NCI-H1048 (cell line): ENCODE measurements at regions not wholly inside any gene's neighbourhood (a gene's known extent, or its start where the extent isn't known, plus 50 kb on each side); places are given as distances from the start of the nearest gene placed in this dataset.

ENCODE experiments used
- DNase-seq: peaks from one replicate; lab custom pipeline; 2025; lab: John Stamatoyannopoulos, UW

DNA sequence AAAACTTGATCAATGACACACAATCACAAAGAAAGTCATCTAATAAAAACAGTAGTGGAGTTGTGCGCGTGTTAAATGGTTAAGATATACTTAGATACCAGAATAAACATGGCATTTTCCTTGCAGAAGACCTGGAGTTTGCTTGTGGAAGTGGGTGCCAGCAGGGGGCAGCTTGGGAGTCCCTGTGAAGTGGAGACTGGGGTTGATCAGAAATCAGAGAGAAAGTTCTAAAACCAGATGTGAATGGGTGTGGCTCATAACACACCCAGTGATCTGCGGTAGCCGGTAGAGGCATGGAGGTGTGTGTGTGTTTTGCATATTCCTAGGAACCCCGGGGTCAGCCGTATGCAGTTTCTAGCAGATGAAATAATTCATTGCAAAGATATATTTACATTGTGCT is 300.1 kb upstream of the TRIB2 start:
- DNase-seq, result no peak

DNA sequence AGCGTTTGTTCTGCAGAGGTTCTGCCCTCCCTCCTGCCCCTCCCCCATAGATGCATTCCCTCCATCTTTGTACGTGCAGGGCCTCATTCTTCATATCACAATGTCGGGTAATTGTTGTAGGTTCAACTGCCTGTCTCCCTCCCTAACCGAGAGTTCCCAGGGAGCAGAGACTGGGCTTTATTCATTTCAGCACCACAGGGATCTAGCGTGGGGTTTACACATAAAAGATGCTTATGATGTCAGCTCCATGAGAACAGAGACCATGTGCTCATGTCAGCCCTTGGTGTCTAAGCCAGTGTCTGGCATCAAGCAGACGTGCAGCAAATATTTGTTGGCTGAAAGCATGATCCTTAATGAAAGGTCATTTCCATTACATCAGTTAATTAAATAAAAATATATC is 298.9 kb upstream of the TRIB2 start:
- DNase-seq, result no peak

DNA sequence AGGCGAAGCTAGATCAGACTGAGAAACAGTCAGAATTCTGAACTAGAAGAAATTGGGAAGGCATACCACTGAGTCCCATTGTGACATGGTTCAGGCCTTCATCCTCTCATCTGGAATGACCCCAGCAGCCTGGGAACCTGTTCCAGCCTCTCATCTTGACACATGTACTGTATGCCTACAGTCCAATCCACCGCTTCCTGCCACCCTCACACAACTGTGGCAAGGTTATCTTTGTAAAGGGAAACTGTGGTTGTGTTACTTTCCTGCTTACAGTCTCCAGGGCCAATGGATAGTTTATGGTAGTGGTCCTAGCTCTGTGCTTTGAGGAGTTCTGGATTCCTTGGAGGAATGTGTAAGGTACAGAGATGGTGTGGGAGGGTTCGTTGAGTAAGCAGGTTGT is 296.9 kb upstream of the TRIB2 start:
- no peak for DNase-seq

DNA sequence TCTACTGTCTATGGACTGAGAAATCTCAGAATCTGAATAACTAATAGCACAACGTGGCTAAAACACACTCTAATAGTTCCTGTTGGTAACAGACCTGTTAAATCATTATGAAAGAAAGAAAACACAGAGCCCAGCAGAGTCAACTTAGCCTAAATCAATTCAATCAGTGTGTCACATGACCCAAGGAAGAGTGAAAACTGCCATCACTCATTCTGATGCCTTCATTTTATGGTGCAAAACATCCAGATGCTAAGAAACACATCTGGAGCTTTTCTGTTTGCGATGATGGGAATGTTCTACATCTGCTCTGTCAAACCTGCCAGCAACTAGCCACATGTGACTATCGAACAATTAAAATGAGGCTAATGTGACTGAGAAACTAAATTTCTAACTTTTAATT is 295.7 kb upstream of the TRIB2 start:
- DNase-seq, result no peak

DNA sequence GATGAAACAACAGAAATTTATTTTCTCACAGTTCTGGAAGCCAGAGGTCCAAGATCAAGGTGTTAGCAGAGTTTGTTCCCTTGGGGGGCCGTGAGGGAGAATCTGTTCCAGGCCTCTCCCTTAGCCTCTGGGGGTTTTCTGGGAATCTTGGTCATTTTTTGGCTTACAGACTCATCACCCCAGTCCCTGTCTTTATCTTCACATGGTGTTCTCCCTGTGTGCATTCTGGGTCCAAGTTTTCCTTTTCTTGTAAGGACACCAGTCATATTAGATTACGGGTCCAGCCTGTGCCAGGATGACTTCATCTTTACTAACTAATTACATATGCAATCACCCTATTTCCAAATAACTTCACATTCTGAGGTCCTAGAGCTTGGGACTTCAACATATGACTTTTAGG is 292.5 kb upstream of the TRIB2 start:
- DNase-seq, result no peak

DNA sequence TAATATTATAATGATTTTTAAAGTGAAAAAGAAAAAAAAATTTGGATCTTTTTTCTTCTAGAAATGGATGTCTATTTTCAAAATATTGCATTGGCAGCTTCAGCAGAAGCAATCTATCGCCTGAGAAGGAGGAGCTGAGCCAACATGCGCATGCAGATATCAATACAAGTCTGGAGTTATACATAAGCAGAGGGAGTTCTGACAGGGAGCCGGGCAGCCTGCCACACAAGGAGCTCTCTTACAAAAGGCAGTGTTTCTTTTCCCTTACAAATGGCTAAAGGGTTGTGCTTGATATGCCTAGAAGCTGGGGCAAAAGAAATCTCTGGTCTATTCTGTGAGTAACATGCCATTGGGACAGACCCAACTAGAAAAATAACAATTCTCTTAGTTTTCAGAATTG is 291.9 kb upstream of the TRIB2 start:
- no peak for DNase-seq

DNA sequence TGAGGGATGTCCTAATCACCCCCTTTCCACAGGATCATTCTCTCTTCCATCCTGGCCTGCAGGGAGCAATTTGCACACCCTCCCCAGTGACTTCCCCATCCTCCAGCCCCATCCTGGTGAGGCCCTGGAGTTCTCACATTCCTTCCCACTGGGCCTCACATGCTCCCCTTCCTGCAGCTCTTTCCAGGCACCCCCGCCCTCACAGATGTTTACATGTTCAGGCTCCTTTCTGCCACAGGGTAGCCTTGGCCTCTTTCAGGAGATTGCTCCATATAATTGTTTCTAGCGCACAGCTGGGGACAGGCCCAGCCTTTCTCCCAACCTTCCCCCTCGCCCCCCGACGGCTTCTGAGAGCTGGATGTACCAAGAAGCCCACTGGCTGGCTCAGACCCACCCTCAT is 288.4 kb upstream of the TRIB2 start:
- no peak for DNase-seq

DNA sequence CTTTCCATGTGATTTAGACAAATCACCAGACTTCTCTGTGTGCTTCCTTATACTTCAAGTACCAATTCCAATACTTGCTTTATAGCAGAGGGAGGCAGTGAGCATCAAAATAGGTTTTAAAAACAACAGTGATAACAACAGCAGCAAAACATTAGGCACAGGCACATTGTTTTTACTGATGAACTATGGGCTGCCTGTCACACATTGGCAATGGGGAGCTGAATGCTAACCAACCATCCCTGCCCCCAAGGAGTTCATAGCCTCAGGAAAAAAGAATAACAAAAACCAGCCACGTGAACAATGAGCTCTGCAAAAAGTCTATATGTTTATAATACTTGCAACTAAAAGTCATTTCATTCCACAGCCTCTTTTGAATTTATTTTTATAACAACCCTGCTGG is 287.9 kb upstream of the TRIB2 start:
- DNase-seq, result no peak

DNA sequence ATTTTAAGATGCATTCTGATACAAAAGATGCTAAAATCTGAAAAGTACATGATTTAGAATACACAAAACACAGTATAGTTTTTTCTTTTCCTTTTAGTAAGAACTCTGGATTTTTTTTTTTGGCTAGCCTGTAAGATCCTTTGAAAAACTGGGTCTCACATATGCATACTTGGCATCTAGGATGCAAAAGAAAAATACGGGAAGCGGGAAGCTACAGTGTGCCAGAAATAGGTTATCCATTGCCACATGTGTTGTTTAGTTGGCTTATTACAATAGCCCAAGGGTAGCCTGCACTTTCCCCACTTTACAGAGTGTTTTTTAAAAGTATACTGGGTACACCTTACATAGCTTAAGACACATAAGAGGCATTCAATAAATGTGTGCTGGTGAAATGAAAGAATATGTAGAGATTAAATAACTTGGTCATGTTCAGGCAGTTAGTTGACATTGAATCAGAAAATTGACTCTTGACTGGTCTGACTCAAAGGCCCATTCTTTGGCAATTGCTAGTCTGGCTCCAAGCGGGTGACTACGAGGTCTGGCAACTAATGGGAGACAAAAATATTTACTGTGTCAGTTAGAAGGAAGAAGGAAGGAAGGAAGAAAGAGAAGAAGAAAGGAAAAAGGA is 286.8 kb upstream of the TRIB2 start:
- no peak for DNase-seq

DNA sequence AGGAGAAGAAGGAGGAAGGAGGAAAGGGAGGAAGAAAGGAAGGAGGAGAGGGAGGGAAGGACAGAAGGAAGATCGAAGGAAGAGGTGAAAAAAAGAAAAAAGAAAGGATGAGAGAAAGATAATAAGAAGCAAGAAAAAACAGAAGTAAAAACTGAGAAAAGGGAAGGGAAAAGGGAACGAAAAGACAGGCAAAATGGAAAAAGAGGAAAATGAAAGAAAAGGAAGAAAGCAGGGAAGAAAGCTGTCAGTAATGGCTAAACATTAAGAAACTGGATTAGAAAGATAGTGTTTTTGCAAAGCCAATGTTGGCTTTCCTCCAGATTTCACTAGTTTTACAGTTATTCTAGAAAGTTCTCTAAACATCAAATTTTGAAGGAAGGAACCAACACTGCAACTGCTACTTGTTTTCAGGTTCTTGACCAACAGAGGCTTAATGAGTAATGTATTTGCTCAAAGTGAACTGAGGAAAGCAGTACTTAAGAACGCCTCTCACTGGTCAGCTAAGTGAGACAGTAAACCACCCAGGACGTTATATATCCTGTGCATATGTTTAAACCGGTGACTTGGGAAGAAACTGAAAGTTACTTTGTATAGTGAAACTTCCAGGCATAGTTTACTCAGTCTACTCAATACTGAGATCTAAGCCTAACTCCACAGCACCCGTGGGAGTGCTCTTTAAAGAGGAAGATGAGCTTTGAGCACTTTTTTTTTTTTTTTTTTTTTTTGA is 286.2 kb upstream of the TRIB2 start:
- DNase-seq, result no peak

DNA sequence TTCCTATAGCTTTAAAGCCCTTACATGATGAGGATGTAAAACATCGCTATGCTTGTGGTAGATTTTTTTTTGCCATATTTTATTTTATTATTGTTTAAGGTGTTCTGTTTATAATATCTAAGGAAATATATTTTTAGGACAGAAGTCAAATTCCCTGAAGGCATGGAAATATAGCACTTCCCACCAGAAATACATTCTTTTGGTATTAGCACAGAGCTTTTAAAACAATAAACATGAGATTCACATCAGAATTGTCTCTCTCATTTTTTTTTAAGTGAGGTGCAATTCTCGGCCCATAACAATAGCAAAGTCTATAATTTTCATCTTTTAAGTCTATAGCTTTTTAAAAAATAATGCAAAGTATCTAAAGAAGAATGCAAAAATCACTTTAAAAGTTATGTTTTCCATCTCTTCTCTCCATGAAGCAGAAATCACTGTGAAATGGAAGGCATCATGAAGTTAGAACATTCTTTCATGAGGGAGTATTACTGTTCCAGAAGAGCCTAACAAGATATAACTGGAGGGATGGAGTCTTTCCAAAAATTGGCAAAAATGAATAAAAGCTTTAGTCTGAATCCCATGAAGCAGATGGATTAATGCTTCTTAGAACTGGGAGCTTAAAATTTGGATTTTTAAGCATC is 283.6 kb upstream of the TRIB2 start:
- DNase-seq, result no peak

DNA sequence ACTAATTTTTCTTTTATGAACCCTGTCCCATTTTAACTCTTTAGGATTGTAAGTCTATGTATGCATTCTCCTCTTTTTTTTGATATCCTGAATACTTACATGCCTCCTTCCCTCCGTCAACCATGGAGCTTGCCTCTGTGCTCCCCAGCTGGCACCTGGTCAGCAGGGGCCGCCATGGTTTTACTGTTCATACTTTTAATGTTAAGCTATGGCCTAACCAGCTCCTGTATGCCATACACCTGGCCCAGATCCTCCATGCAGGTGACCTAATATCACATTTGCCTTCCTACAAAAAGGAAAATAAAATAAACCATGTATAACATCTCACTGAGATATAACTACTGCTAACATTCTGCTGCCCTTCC is 283.1 kb upstream of the TRIB2 start:
- DNase-seq, result no peak

DNA sequence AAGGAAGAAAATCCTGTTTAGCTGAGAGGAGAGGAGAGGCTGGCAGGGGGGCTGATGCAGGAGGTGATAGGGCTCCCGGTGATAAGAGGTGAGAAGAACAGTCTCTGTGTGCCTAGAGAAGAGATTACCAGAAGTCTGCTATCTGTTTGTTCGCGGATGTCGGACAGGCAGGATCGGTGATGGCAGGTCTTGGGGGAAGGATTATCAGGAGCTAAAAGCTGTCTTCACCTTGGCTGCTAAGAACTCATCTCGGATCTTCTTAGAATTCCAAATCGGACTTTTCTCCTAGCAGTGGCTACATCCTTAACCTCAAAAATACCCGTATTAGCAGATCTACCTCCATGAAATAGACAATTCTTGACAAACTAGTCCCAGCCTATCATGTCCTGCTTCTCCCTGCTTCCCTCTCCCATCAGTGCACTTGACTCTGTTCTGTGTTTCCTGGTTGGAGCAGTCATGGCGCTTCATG is 282.1 kb upstream of the TRIB2 start:
- DNase-seq, result no peak

DNA sequence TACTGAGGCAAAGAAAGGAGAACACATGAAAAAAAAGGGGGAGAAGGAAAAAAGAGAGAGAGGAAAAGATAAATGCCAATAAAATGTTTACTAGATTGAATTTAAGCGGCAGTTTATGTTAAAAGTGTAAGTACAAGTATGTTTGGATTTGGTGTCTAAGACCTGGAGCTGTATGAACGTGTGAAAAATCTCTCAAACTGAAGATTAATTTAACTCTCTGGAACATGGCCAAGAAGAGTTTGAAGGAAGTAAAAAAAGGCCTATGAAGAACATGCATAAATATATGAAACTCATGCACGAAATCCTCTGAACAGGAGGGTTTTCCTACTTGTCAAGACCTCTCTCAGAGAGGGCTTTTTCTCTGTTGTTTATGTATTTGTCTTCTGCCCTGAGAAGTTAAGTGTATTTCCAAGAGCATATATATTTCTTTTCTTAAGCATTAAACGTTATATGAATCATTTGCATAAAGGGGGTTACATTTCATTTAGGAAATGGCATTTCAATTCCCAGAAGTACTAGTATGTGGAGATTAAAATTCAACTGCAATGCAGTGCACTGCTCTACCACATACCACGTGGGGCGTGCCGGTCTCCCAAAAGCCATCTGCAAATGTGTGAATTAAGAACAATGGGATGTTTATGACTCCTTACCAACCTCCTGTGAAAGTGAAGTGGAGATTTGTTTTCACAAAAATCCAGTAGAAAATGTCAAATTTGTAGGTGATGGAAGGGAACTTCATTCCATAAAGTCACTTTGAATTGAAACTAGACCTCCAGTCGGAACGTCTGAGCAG is 281.1 kb upstream of the TRIB2 start:
- no peak for DNase-seq

DNA sequence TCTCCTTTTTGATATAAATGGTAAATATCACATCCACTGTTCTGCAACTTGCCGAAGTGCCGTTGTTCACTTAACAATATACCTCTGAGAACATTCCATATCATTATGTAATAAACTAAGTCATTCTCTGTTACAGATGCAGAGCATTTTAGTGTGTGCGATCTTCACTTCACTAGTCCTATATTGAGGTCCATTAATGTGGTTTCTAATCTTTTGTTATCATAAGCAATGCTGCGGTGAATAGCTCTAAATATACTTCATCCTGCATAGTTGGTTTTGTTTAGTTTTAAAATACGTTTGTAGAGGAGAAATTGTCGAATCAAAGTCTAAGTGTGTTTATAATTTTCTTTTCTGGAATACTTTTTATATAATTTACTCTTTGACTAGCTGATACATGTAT is 280.3 kb upstream of the TRIB2 start:
- no peak for DNase-seq

DNA sequence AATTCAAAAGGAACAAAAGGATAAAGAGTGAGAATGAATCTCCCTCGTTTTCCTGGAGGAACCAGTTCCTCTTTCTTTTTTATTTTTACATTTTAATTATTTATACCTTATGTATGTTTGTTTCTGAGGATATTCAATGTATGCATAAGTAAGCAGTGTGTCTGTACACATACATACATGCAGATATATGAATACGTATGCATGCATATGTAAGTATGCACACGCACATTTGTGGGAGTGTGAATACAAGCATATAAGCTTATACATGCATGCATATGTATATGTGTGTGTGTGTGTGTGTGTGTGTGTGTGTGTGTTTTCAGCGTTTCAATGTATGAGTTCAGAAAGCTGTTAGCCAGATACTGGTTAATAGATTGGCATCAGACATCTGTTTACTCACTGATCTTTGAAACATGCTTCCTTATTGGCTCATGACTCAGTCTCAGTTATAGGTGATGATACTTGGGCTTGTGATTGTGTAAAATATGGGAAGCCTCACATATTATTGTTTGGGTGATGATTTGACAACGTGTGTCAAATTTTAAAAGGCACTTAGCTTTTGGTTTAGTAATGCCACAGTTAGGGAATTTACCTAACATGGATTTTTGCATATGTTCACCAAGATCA is 279.7 kb upstream of the TRIB2 start:
- no peak for DNase-seq

DNA sequence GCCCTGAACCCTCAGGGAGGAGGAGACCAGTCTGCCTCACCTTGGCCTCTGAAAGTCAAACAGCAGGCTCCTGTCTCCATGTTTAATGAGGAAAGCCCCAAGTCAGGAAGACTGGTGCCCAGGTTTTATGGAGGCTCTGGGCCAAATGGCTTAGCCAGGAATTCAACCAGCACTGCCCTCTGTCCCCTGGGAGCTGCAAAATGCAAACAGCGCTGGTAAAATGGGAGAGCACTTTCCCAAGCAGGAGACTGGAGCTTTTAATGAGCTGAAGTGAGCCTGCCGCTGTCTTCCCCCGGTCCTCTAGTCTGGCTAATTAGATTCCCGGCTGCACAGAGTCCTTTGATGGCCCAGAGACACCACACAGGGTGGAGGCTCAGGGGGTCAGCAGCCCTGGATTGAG is 276.0 kb upstream of the TRIB2 start:
- no peak for DNase-seq

DNA sequence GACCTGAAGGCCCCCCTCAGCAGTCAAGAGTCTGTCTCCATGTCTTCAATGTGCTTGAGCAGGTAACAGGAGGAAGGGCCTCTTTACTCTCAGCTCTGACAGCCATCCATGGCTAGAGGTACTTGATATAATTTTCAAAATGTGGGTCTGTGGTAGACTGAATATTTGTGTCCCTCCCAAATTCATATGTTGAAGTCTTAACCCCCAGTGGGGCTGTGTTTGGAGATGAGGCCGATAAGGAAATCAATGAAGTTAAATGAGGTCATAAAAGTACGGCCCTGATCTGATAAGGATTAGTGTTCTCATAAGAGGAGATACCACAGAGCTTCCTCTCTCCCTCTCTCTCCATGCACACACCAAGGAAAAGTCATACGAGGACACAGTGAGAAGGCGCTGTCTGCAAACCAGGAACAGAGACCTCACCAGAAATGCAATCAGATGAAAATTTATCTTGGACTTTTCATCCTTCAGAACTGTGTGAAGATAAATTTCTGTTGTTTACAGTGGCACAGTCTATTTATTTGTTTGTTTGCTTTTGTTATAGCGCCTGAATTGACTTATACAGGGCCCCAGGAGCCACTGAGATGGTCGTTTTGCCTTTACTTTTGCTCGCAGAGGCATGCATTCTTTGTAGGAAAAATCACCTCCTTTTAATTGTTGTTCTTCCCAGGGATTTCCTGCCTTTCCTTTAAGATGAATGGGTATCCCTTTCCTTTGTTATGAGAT is 274.8 kb upstream of the TRIB2 start:
- DNase-seq, result no peak

DNA sequence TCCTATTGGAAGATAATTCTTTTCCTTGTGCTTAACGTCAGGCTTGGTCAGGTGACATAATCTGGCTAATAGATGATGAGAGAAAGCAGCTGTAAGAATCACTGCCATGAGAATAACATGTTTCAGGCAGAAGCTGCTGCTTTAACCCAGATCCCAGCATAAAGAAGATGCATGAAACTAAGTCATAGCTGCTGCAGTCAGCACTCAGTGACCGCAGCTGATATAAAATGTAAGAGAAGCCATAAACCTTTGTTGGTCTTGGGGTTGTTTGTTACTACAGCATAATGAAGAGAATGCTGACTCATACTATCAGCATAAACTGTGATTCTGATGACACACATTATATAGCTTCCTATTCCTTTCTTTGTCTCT is 274.3 kb upstream of the TRIB2 start:
- no peak for DNase-seq

DNA sequence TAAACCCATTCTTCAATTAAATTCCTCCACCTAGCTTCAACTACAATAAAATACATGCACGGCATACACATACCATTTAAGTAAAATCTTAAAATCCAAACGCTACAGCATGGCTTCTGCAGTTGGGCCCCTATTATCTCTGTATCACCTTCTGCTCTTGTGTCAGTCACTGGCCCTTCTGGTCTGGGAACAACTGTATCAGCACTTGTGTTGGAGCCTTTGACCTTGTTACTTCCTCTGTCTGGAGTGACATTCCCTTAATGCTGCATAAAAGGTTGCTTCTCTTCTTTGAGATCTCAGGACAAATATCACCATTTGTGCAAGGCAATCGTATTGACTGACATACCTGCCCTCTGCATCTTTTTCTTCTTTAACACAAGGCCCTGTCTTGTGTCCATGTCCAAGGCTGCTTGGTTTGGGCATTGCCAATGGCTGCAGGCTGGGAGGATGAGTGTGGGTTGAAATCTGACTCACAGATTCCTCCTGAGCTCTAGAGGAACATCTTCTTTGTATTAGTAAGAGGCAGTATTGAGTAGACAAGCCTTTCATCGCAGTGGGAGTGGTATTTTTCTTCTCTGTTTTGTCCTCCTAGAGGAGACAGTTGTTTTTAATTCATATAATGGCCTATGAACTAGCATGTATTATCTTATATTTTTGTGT is 267.8 kb upstream of the TRIB2 start:
- no peak for DNase-seq

DNA sequence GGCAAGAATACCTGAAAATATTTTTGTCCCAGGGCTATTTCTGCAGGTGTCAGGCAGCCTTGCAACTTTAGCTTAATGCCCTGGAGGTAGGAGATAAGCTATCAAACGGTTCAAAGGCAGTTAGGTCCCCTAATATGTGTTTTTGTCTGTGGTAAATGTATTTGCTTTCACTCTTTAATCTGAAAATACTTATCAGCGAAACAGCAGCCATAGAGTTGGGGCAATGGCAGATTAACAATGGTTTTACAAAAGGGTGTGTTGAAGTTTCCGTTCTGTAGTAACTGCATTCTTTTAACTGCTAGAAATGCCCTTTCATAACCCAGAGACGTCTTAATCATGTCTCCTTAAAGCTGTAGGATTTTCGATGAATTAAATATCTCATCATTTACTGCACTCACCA is 265.0 kb upstream of the TRIB2 start:
- DNase-seq, result no peak
